ENCODE measurements at regions not wholly inside any gene's neighbourhood (a gene's known extent, or its start where the extent isn't known, plus 50 kb on each side); places are given as distances from the start of the nearest gene placed in this dataset.
A peak's percentile ranks its signal among the peaks of the same experiment; 100 is the strongest.

DNA sequence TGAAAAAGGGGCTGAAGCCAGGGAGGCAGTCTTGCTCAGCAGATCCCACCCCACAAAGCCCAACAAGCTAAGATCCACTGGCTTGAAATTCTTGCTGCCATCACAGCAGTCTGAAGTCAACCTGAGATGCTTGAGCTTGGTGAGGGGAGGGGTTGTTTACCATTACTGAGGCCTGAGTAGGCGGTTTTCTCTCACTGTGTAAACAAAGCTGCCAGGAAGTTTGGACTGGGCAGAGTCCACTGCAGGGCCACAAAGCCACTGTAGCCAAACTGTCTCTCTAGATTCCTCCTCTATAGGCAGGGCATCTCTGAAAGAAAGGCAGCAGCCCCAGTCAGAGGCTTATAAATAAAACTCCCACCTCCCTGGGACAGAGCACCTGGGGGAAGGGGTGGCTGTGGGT lies 746.1 kb upstream of the LRRC4C start:
- no peak for DNase-seq

DNA sequence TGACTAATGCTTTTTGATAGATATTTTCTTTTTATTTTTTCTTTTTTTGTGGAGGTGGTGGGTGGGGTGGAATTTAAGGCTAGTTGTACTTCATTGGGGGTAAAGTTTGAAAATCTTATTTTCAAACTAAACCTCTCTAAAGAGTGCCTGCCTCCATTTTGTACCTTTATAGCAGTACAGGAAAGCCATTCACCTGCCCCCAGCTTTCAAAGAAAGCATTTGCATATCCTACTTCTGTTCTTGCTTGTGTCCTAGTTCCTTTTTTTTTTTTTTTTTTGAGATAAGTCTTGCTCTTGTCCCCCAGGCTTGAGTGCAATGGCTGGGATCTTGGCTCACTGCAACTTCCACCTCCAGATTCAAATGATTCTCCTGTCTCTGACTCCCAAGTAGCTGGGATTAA lies 766.2 kb upstream of the LRRC4C start:
- no peak for DNase-seq

DNA sequence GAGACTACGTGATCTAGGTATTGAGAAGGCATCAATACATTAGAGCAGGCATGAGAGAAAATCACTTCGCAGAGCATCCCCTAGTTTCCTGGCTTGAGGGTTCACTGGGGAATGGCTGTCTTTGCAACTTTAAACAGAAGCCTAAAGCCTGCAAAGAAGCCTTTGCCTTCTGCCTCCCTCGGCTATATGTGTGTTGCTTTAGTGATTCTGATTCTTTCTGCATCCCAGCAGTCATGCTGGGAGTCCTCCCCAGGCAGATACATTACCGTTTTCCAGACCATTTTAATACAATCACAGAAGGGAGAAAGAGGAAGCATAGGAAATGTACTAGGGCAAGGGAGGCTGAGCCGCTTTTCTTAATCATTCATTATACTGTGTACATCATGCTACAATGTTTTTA lies 773.2 kb upstream of the LRRC4C start:
- DNase-seq: no peak

DNA sequence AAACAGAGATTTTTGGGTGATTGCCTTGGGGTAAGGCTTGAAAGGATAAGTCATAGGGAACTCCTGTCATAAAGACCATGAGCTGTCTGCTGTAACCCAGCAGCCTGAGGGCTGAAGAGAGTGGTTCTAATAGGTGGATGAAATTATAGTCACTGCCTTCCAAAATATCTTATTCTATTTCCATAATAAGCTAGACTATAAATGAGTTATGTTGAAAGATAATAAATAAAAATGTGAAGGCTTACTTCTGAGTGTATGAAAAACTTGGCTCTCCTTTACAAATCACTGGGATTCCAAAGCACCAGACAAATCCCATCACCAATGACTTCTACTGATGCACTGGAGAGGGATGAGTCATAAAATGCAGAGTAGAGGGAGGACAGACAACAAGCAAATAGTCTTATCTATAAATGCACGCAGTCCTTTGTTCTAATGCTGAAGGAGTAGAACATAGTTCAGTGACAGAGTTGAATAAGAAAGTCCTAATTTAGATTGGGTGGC lies 775.0 kb upstream of the LRRC4C start:
- DNase-seq: no peak

DNA sequence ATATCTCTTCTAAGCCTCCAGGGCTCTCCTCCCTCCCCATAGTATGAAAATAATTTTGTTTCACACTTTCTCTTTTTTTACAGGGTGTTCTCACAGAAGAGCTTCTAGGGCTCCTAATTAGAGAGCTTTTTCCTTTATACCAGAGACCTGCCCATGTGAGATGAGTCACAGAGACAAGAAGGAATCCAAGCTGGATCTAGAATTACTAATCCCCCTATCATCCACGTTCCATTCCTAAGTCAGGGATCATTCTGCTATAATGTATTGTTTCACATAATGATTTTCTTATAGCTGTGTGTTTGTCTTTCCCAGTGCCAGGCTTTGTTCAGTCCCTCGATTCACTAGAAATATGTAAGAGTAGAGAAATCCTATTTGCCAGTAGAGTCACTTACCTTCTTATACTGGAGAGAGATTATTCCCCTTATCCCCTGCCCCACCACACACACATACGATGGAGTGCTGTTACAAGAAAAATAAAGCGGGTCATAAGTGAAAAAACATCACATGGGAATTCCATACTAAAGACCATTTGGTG lies 778.3 kb upstream of the LRRC4C start:
- DNase-seq: no peak

DNA sequence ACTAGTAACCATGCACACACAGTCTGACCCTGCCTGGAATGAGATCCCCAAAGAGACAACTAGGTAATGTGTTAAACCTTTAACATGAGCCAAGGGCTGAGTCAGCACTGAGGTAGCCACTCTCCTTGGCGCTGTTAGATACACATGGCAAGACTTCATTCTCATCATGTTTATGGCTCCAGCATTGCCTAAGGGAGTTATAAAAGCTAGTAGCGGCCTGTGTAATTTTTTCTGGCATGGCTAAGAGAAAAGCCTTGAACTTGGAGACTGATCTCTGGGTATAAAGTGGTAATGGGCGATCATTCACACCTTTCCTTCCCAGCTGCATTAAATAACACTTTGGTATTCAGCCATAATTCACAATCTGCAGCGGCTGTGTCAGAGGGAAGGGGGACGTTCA lies 779.7 kb upstream of the LRRC4C start:
- peak; percentile 69 for DNase-seq

DNA sequence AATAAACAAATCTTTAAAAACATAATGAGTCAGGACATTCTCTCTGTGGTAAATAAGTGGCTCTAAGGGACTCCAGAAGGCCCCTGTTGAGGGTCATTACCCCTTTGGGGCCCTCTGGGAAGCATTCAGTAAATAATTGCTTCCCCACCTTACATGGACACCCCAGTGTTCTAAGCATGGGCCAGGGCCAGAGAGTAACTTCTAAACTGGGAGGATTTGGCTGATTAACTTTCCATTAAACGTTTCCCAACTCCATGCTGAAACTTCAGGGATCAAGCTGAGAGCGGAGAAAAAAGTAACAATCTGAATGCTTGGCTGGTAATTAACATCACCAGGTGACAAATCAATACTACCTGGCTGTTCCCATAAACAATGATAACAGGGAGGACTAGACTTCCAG lies 783.9 kb upstream of the LRRC4C start:
- DNase-seq: no peak

DNA sequence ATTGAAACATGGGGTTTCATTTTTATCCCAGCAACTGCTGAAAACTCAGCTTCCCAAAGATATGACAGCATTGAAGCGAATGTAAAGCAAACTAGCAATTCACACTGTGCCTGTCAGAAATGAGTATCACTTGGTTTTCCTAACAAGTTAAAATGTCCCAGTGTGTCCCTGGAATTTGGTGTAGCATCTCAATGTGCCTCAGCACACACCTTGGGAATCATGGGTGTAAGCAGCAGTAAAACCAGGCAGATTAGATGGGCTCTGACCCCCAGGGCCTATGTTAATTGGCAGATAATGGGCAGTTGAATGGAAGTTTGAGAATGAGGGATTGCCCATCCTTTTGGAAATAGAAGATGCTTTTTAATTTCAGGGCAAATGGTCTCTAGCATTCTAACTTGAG lies 784.9 kb upstream of the LRRC4C start:
- DNase-seq: no peak

DNA sequence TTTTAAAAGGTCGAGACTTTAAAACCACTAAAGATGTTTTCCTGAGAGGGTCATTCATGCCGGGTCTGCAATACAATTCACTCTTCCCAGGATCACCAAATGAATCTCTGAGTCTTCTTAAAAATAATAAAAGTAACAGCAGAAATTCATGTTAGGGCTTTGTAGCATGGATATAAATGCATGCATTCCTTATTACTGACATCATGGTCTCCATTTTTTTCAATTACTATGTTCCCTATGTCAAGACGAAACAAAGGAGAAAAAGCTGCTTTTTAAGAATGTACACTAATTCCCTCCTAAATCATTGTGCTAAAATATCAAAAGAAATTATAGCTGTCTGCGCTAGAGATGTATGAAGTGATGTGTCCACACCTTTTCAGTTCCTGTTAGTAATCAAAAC lies 789.9 kb upstream of the LRRC4C start:
- DNase-seq: no peak

DNA sequence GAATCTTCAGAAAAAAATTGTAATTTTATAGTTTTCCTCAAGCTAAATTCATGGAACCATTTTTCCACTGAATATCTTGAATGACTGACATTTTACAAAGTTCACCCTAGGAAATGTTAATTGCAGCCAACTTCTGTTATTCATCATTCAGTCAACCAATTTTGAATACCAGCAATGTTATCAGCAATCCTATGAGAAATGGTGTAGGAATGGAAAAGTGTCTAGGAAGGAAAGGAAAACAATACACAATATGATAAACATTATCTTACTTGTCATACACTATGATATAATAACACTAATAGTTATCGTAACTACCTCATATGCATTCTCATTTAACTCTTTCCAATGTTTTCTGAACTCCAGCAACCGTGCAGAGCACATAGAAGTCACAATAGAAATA lies 790.5 kb upstream of the LRRC4C start:
- no peak for DNase-seq

DNA sequence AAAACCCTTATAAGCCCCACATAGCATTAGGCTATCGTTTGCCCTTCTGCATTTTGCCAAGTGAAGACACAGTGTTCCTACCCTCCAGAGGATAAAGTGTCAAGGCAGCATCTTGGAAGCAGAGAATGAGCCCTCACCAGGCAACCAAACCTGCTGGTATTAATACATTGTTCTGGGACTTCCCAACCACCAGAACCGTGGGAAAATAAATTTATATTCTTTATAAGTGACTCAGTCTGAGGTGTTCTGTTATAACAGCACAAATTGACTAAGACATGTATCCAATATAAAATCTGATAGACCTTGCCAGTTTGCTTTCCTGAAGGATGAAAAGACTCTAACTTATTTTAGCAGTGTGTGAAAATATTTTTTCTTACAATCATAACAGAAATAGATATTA lies 792.5 kb upstream of the LRRC4C start:
- DNase-seq: no peak

DNA sequence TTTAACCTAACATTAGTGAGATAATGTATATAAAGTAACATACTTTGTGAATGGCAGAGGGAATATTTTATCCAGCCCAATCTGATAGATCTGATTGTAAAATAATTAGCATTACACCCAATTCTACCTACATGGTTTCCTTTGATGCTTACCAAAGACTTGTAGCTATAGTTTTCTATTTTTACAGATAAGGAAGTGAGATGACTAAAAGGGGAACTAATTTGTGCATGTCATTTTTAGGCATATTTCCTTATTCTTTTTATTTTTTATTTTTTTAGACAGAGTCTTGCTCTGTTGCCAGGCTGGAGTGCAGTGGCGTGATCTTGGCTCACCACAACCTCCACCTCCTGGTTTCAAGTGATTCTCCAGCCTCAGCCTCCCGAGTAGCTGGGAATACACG lies 793.7 kb upstream of the LRRC4C start:
- DNase-seq: no peak

DNA sequence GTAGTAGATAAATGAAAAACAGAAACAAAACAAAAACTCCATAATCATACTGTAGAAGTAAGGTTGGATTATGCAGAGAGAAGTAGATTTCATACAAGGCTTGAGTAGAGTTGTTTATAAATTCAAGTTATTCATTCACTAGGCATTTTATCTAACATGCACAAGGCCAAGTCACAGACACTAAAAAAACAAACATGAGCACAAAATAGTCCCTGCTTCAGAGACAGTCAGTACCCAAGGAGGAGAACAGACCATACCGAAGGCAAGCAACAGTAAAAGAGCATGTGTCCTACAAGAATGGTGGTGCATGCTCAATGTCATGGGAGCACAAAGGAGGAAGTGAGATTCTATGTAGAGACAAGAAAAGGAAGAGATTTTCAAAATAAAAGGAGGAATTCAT lies 796.5 kb upstream of the LRRC4C start:
- no peak for DNase-seq

DNA sequence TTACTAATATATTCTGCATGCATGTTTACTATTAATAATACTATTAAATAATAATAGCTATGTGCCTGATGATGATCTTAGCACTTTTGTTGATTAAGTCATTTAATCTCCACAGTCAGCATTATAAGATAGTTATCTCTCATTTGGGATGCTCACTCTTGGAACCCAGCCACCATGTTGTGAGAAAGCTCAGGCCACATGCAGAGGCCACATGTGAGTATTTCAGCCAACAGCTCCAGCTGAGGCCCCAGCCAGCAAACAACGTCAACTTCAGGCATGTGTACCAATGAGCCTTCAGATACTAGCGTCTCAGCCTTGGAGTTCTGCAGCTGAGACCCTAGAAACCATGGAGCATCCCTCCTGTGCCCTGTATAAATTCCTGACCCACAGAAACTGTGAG lies 798.1 kb upstream of the LRRC4C start:
- no peak for DNase-seq

DNA sequence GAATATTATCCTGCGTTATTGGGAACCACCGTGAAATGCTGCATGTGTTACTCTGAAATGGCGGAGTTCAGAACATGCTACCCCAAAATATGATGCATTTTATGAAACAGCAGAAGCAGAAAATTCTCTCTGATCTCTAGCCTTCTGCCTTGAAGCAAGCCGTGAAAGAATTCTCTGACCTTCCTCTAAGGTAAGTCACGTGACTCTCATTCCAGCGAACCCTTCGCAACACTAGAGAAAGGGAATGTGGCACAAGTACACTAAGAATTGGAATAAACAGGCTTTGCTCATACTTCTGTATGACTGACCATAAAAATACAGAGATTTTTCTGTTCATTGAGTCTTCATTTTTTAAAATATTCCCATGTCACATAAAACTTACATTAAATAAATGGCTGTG lies 805.6 kb upstream of the LRRC4C start:
- no peak for DNase-seq

DNA sequence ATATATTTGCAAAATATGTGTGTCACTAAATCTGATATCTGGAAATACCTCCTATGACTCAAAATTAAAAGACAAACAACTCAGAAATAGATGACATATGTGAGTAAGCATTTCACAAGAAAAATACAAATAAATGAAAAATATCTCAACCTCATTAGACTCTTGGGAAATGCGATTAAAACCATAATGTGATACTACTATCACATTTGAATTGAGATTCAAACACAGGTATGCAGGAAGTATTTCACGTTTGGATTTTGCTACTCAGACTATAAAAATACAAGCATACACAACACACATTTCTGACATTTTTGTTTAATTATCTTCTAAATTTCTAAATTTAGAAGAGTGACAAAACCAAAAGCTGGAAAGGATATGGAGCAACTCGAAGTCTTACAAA lies 811.9 kb upstream of the LRRC4C start:
- no peak for DNase-seq

DNA sequence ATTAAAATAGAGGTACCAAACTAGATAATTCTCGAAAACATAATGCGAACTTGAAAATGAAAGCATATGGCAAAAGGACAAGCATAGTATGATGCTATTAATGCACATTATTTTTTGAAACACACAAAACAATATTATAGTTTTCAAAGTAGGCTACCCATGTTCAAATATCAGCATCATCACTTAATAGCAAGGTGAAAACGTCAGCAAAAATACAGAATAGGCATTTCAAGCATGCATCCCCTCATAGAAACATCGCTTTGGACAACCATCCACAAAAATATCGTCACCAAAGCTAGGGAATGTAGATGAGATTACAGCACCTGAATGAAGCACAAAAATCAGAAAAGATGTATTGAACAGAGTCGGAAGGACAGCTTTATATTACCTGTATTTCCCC lies 814.5 kb upstream of the LRRC4C start:
- DNase-seq: no peak

DNA sequence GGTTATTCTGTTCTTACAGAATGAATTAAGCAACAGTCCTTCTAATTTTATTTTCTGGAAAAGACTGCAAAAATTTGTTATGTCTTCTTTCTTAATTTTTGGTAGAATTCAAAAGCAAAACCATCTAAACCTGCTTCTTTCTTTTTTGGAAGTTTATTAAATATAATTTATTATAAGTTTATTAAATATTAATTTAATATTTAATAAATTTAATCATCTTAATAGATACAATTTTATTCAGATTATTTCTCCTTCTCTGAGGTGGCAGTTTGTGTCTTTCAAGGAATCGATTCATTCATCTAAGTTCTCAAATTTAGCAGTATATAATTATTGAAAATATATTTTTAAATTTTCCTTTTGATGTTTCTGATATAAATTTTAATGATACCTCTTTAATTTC lies 837.5 kb upstream of the LRRC4C start:
- no peak for DNase-seq

DNA sequence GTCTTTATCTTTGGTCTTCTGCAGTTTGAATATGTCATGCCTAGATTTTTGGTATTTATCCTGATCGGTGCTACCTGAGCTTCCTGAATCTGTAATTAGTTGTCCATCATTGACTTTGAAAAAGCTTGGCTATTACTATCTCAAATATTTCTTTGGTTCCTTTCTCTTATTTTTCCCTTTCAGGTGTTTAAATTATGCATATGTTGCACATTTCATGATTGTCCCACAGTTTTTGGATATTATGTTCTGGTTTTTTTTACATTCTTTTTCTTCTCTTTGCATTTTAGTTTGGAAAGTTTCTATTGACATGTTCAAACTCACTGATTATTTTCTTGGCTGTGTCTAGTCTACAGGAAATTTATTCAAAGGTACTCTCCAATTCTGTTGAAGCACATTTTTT lies 840.3 kb upstream of the LRRC4C start:
- no peak for DNase-seq

DNA sequence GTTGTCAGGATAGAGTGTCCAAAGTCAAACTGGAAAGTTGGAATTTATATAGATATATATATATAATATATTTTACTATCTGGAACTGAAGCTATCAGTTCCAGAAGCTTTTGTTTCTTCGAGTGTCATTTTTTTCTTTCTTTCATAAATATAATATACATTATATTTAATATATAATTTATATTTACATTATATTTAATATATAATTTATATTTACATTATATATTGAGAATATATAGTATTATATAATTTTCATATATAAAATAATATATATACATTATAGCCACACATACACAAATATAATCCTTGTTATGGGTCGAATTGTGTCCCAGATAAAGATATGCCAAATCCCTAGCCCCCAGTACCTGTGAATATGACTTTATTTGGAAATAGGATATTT lies 842.3 kb upstream of the LRRC4C start:
- DNase-seq: no peak

DNA sequence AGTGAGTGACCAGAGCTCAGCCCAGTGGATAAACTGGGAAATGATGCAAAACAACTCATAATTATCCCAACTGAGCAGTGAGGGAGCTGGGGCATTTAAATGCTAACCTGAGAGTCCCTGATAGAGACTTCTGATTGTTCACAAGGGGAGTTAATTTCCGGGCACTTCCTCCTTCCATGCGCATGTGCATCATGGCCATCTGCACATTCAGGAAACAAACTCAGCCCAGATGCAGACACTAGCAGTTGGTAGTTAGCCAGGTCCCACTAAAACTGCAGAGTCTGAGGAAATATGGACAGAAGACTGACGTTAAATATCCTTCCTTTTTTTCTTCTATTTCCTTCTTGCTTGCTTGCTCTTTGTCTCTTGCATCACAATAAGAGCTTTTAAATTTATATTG lies 852.1 kb upstream of the LRRC4C start:
- no peak for DNase-seq

DNA sequence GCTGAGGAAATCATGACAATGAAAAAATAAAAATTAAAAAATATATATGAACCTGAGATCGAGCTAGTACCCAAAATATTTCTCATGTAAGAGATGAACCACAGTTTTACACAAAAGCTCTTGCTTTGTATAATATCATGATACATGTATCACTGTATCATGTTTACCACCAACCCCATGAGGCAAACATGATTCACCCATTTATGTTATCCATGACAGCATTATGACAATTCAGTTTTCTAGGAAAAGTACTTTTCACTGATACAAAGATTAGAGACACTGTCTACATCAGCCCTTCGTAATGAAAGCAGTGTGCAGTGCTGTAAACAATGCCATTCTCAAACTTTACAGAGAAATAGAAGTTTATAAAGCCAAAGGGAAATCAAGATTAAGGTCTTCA lies 852.5 kb upstream of the LRRC4C start:
- no peak for DNase-seq

DNA sequence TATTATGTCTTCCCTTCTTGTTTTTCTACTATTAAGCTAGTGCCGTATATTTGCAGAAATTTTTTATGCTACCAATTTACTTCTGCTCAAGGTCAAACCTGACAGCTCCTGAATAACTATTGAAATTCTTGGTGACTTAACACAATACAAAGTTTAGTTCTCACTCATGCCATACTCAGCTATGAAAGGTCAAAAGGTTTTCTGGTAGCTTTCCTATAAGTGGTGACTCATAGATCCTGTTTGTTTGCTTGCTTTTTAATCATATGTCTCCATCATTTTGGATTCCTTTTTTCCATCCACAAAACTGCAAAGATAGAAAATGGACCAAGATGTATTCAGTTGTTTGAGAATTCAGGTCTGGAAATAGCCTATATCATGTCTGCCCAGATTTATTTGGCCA lies 855.8 kb upstream of the LRRC4C start:
- DNase-seq: no peak

DNA sequence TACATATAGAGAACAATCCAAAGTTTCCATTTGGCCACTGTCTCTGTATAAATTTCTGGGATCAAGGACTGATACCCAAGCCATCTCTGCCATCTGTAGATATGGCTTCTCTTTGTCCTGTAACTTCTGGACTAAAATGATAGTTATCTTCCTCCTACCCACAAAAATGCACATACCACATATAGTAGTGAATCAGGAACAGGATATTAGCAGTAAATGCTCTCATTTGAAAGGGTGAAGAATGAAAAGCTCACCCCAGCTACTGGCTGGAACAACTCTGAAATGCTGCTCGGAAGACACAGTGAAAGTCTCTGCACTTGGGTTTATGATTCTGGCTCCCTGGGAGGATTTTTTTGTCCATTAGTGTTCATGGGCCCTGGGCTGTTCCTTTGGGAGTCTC lies 856.4 kb upstream of the LRRC4C start:
- DNase-seq: no peak

DNA sequence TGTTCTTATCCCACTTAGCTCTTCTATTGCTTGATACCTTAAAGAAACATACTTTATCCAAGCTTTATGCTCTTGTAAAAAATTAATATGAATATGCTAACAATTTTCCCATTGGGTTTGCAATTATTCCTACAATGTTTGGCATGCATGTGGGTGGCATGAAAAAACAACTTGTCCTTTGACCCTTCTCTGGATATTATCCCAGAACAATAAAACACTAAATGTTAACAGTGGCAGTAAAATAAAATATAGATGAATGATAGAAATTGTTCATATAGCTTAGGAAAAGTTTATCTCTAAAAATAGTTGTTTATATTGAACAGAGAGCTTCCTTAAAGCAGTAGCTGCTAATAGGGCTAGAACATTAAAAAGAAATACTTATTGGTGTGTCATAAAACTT lies 860.5 kb upstream of the LRRC4C start:
- DNase-seq: no peak

DNA sequence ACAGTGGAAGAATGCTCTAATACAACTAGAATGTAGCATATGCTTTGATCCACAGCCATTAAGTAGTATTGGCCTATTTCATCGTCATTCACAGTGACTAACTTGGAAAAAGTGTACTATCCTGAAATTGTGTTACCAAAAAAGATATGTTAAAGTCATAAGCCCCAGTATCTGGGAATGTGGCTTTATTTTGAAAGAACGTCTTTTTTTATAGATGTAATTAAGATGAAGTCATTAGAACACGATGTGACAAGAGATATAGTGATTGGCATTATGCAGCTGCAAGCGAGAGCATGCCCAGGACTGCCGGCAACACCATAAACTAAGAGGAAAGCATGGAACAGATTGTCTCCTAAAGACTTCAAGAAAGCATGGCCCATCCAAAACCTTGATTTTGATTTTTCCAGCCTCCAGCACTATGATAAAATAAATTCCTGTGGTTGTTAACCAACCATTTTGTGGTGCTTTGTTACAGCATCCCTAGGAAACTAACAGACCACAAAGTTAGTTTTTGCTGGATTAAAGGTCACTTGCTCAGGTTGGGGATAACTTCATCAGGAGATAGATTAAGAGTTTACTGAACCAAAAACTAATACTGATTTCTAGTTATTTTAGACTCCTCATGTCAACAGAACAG lies 870.6 kb upstream of the LRRC4C start:
- no peak for DNase-seq

All from islet precursor cell (in vitro differentiated cells).